ENCODE measurements at regions not wholly inside any gene's neighbourhood (a gene's known extent, or its start where the extent isn't known, plus 50 kb on each side); places are given as distances from the start of the nearest gene placed in this dataset.
A peak's percentile ranks its signal among the peaks of the same experiment; 100 is the strongest.

GRCh38 chr6:26149240-26149639, 62.0 kb downstream of the HFE start:
- no peak for DNase-seq (ENCODE audit: low read depth)

- DNase-seq (ENCODE audit: low read depth): no peak
Measured at GRCh38 chr6:26152226-26153101, 65.2 kb downstream of the HFE start.

- DNase-seq (ENCODE audit: low read depth): no peak
Measured at GRCh38 chr6:26155061-26155930, 68.1 kb downstream of the HFE start.

DNA sequence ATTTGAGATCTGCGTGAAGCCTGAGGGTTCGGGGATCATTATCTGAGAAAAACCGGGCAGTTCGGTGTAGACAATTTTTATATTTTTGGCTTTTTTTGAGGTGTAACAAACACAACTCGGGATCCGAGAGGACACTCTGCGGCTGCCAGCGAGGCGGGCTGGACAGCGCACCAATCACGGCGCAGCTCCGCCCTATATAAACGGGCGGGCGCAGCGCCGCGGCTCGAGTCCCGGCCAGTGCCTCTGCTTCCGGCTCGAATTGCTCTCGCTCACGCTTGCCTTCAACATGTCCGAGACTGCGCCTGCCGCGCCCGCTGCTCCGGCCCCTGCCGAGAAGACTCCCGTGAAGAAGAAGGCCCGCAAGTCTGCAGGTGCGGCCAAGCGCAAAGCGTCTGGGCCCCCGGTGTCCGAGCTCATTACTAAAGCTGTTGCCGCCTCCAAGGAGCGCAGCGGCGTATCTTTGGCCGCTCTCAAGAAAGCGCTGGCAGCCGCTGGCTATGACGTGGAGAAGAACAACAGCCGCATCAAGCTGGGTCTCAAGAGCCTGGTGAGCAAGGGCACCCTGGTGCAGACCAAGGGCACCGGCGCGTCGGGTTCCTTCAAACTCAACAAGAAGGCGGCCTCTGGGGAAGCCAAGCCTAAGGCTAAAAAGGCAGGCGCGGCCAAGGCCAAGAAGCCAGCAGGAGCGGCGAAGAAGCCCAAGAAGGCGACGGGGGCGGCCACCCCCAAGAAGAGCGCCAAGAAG, 69.0 kb downstream of the HFE start:
- DNase-seq (ENCODE audit: low read depth): peak; percentile 67

DNA sequence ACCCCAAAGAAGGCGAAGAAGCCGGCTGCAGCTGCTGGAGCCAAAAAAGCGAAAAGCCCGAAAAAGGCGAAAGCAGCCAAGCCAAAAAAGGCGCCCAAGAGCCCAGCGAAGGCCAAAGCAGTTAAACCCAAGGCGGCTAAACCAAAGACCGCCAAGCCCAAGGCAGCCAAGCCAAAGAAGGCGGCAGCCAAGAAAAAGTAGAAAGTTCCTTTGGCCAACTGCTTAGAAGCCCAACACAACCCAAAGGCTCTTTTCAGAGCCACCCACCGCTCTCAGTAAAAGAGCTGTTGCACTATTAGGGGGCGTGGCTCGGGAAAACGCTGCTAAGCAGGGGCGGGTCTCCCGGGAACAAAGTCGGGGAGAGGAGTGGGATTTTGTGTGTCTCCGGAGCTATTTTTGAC, 69.6 kb downstream of the HFE start:
- DNase-seq (ENCODE audit: low read depth): no peak

DNA sequence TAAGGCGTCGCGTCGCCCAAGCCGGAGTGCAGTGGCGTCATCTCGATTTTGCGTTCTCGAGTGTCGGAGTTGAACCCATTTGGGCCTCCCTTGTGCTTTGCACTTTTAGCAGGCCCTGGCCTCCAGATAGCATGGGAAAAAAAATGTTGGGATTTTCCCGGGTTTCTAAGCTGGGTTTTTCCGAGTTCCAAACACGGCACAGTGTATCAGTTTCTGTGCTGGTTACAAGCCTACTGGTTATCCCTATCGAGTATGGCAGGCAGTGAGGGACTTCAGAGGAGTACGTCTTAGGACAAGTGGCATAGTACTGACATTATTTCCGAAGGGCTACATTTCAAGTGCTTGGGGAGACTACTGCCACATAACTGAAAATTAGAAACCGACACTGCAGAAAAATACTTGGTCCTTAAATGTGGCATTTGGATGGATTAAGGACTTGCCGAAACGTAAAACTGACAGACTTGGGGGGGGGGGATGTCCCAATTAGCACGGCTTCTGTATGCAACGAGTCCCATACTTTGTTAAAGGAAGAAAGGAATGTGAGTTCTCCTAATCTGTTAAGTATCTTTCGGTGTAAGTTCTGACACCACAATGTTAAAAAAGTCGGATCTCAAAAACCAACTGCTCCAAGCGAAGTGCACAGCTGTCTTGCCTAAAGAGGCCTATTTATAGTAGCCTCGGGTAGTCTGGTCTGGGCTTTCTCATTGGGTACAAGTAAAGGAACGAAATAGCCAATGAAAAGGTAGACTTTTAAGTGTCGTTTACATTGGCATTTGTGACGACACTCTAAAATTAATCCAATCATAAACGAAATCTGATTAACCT, 70.2 kb downstream of the HFE start:
- DNase-seq (ENCODE audit: low read depth): peak; percentile 79

DNA sequence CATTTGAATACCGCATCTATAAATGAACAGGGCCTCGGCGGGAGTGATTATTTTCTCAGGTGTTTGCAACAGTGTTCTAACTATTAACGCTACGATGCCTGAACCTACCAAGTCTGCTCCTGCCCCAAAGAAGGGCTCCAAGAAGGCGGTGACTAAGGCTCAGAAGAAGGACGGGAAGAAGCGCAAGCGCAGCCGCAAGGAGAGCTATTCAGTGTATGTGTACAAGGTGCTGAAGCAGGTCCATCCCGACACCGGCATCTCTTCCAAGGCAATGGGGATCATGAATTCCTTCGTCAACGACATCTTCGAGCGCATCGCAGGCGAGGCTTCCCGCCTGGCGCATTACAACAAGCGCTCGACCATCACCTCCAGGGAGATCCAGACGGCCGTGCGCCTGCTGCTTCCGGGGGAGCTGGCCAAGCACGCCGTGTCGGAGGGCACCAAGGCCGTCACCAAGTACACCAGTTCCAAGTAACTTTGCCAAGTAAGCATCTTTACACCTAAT, 70.9 kb downstream of the HFE start:
- no peak for DNase-seq (ENCODE audit: low read depth)

GRCh38 chr6:26158581-26159356, 71.5 kb downstream of the HFE start:
- DNase-seq (ENCODE audit: low read depth): no peak

GRCh38 chr6:26159357-26160273, 72.4 kb downstream of the HFE start:
- no peak for DNase-seq (ENCODE audit: low read depth)

GRCh38 chr6:26161322-26161721, 74.1 kb downstream of the HFE start:
- DNase-seq (ENCODE audit: low read depth): no peak

- no peak for DNase-seq (ENCODE audit: low read depth)
Measured at GRCh38 chr6:26162399-26162798, 75.2 kb downstream of the HFE start.

DNA sequence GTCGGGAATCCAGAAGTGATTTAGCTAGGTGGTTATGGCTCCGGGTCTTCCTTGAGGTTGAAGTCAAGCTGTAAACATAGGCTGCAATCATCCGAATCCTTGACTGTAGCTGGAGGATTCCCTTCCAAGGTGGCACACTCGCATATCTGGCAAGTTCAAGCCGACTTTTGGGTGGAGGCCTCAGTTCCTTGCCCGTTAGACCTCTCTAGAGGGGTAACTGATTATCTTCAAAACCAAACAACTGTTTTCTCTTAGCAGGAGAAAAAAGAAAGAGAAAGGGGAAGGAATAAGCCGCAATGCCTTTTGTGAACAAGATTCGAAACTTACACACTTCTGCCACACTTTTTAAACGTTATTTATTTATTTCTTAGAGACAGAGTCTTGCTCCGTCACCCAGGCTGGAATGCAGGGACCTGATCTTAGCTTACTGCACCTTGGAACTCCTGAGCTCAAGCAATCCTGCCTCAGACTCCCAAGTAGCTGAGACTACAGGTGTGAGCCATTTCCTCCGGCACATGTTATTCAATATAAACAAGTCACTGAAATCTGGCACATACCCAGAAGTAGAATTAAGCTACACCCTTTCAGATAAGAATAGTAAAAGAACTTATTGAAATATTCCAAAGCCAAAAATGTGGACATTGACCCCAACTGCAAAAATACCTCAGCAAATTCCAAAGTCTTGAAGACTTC, 76.3 kb downstream of the HFE start:
- DNase-seq (ENCODE audit: low read depth): no peak

DNA sequence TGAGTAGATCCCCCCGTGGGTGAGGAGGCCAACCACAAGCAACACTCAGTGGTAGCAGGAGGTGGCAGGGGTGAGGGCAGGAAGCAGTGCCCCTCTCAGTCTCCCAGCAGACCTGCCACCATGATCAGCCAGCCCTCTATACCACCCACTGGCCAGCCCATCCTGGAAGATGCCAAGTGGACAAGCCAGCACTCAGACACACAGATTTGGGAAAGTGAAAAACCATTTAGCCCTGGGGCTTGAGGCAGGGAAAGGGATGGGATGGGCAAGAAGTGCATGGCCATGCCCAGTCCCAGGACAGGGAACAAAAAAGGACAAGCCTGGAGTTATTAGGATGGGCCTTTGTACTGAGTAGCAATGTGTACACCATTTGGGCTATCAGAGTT, 76.9 kb downstream of the HFE start:
- DNase-seq (ENCODE audit: low read depth): no peak

DNA sequence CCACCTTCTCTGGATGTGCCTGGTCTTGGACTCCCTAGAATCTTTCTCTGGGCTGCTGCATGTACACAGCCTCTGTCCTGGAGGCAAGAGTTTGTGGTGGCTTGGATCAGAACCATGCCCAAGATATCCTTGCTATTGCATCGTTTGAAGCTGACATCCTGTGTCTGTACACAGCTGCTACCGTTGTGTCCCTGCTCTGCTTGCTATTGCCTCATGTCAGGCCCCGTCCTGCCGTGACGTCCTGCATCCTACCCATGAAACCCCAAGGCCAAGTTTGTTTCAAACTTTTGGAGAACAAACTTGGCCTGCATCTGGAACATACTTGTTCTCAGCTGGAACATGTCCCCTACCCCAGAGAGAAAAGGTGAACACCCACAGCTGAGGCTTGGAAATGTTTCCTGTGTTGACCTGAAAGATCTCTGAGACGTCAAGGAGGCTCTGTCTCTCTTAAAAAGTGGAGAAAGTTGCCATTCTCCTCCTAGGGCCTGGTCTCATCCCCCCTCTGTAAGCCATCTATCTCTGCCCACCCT, 78.1 kb downstream of the HFE start:
- DNase-seq (ENCODE audit: low read depth): no peak

DNA sequence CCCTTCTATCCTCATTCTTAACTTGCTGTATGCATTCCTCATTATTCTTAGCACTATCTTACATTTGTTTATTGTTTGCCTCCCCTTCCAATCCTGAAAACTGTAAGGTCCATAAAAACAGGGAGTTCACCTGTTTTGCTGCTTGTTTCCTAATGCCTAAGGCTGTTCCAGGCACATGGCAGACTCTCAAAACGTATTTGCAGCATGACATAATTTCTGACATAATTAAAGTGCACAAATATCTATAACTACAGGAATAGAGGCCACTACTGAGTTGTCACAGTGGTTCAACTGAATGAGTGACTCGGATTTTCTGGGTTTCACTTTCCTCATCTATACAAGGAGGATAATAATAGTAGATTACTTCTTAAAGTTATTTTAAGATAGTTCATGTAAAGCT, 83.0 kb downstream of the HFE start:
- DNase-seq (ENCODE audit: low read depth): no peak

DNA sequence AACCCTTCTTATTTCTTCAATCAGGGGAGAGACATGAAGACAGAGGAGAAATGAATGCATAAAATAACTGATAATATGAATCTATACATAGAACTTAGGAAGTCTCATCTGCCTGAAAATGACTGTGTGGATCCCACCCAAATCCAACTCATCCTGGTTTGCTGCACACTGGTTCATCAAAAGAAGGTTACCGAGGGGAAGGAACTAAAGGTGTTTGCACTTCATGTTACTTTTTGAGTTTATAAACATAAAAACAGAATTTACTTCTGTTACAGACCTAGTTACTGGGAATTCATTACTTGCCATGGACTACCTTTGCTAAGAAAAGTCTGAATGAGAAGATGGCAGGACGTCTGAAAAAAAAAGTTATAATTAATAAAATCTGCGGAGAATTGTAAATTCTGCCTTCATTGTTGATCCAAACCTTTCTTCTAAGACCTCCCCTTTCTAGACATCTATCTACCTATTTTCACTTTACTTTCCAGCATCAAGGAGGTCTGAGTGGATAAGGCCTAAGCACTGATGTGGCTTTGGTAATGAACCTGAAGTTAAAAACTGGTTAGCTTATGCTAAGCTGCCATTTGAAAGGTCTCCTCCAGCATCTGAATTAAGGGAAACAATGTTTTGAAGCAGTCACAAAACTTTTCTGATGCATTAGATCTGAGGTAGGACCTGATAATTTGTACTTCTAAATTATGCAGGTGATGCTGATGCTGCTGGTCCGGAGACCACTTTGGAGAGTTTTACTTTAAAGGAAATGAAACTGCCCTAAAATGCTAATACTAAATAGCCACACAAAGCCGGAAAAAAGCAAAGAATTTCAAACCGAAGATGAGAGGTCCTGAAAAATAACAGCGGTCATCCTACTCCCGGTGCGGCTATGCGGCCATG, 84.0 kb downstream of the HFE start:
- DNase-seq (ENCODE audit: low read depth): no peak

DNA sequence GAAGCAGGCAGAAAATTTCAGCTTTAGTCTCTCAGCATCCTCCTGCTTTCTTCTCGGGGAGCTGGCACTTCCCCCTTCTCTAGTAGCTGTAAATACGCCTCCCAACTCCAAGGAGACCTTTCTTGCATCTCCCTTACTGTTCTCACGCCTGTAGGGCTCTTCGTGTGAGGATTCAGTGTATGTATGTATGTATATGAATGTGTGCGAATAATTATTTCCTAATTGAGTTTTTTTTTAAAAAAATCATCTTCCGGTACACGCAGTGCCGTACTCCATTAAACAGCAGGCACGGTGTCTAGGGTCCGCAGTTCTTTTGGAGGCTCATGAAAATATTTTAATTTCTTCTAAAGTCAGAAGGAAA, 85.4 kb downstream of the HFE start:
- no peak for DNase-seq (ENCODE audit: low read depth)

- DNase-seq (ENCODE audit: low read depth): no peak
Measured at GRCh38 chr6:26173836-26174145, 86.6 kb downstream of the HFE start.

All from CMK (cell line).